ENCODE measurements at regions not wholly inside any gene's neighbourhood (a gene's known extent, or its start where the extent isn't known, plus 50 kb on each side); places are given as distances from the start of the nearest gene placed in this dataset.
"Not testable (repeated sequence)": the region's sequence is repeated elsewhere in the genome, so short reads cannot be mapped to it uniquely, and the experiment has no call there.

- DNase-seq, result no peak
These were observed 205.9 kb upstream of the LINGO1 start for GRCh38 chr15:77838595-77838994.

GRCh38 chr15:77838061-77838460 lies 205.3 kb upstream of the LINGO1 start:
- no peak for DNase-seq

- no peak for DNase-seq
These were observed 204.9 kb upstream of the LINGO1 start for GRCh38 chr15:77837649-77838025.

GRCh38 chr15:77836906-77837648 lies 204.4 kb upstream of the LINGO1 start:
- no peak for DNase-seq

- no peak for DNase-seq
These were observed 203.5 kb upstream of the LINGO1 start for GRCh38 chr15:77836121-77836692.

- no peak for DNase-seq
These were observed 201.7 kb upstream of the LINGO1 start for GRCh38 chr15:77834276-77834990.

- no peak for DNase-seq
These were observed 200.2 kb upstream of the LINGO1 start for GRCh38 chr15:77832874-77833273.

GRCh38 chr15:77831986-77832385 lies 199.3 kb upstream of the LINGO1 start:
- no peak for DNase-seq

GRCh38 chr15:77830051-77830468 lies 197.3 kb upstream of the LINGO1 start:
- no peak for DNase-seq

GRCh38 chr15:77829331-77829730 lies 196.6 kb upstream of the LINGO1 start:
- DNase-seq, result not testable (repeated sequence)

GRCh38 chr15:77827860-77828259 lies 195.1 kb upstream of the LINGO1 start:
- no peak for DNase-seq

GRCh38 chr15:77826006-77826695 lies 193.4 kb upstream of the LINGO1 start:
- DNase-seq, result no peak

GRCh38 chr15:77825546-77825945 lies 192.8 kb upstream of the LINGO1 start:
- no peak for DNase-seq

GRCh38 chr15:77825252-77825542 lies 192.5 kb upstream of the LINGO1 start:
- DNase-seq, result no peak

- DNase-seq, result no peak
These were observed 191.9 kb upstream of the LINGO1 start for GRCh38 chr15:77824361-77825251.

- DNase-seq, result no peak
These were observed 191.0 kb upstream of the LINGO1 start for GRCh38 chr15:77823736-77824135.

GRCh38 chr15:77822631-77823230 lies 190.0 kb upstream of the LINGO1 start:
- DNase-seq, result no peak

- DNase-seq, result no peak
These were observed 189.2 kb upstream of the LINGO1 start for GRCh38 chr15:77821959-77822256.

- peak; percentile 31 for DNase-seq
These were observed 188.7 kb upstream of the LINGO1 start for GRCh38 chr15:77821188-77821958.

- peak; percentile 9 for DNase-seq
These were observed 187.4 kb upstream of the LINGO1 start for GRCh38 chr15:77819851-77820728.
